Adipocyte (in vitro differentiated cells): ENCODE measurements at regions not wholly inside any gene's neighbourhood (a gene's known extent, or its start where the extent isn't known, plus 50 kb on each side); places are given as distances from the start of the nearest gene placed in this dataset.
A peak's percentile ranks its signal among the peaks of the same experiment; 100 is the strongest.

Experiments used
- DNase-seq: peaks from one replicate; pipeline ENCODE4 v3.0.0-alpha.2; 2015; ENCODE audit warnings: low read depth
- H3K27me3 ChIP-seq: replicated peaks from 2 replicates; pipeline ENCODE4 v1.7.0; 2013; ENCODE audit warnings: mild to moderate bottlenecking, low read length, moderate library complexity; ENCODE audit not compliant: control insufficient read depth, insufficient read depth
- H3K36me3 ChIP-seq: 2 replicates; pipeline ENCODE4 v1.7.0; 2013; ENCODE audit warnings: low read length, mild to moderate bottlenecking, moderate library complexity; ENCODE audit not compliant: control insufficient read depth, insufficient read depth, severe bottlenecking
- H3K4me1 ChIP-seq: 2 replicates; pipeline ENCODE4 v1.7.0; 2013; ENCODE audit warnings: mild to moderate bottlenecking, low read length, moderate library complexity; ENCODE audit not compliant: control insufficient read depth, insufficient read depth
- H3K4me3 ChIP-seq: 2 replicates; pipeline ENCODE4 v1.7.0; 2013; ENCODE audit warnings: mild to moderate bottlenecking, low read length, moderate library complexity
- H3K9ac ChIP-seq: 2 replicates; pipeline ENCODE4 v1.7.0; 2013; ENCODE audit warnings: mild to moderate bottlenecking, low read length, moderate library complexity
- H3K9me3 ChIP-seq: 2 replicates; pipeline ENCODE4 v1.7.0; 2013; ENCODE audit warnings: mild to moderate bottlenecking, low read length, moderate library complexity; ENCODE audit not compliant: control insufficient read depth

DNA sequence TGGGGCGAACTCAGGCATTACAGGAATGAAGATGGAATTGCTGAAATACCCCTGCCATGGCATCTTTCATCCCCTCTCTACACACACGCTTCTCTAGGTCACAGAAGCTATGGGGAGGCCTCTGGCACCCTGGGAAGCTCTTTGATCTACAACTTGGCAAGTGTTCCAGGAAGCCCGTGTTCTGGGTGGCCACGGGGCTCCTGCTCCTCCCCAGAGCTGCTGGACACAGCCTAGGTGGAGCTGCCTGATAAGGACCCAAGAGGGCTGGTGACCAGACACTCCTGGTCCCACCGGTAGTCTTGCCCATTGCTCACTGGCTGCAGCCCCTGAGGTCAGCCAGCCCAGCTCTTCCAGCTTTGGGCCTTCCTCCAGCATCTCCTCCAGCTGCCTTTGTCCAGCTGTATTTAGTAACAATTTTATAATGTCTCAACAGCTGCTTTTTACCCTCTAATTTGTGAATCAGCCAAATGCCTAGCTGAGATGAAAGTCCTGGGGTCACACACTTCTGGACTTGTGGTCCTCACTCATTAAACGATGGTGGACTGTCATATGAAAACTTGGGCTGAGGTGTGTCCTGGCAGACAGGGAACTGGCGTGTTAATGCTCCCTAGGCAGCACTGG lies 72.8 kb upstream of the SPATA13 start:
- Histone ChIP-seq H3K4me3 (no peak overlapping the region), H3K27me3 (peaks cover 31% of the 10 kb centered on the region), H3K36me3 (no peaks in the 10 kb centered on the region), H3K4me1 (peaks cover 9% of the 10 kb centered on the region), H3K9ac (no peak overlapping the region), H3K9me3 (no peaks in the 10 kb centered on the region)
- no peak for DNase-seq

DNA sequence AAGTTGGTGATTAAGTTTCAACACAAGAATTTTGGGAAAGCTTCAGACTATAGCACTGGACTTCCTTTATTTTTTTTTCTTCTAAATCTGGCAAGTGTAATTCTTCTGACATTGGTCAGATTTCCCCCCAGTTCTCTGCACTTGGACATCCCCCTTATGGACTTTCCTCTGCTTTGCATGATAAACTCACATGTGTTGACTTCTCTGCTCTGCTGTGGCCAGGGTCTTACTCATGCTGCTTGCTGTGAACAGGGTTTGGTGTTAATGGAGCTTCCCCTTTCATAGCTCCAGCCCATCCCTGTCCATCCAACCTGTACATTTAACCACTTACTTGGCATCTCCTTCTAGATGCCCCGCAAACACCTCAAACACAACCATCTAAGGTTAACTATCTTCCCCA lies 70.5 kb upstream of the SPATA13 start:
- DNase-seq = no peak
- Histone ChIP-seq H3K36me3 (no peaks in the 10 kb centered on the region), H3K9me3 (no peaks in the 10 kb centered on the region), H3K9ac (no peak overlapping the region), H3K4me3 (no peak overlapping the region), H3K4me1 (peaks cover 10% of the 10 kb centered on the region), H3K27me3 (peaks cover 22% of the 10 kb centered on the region)

DNA sequence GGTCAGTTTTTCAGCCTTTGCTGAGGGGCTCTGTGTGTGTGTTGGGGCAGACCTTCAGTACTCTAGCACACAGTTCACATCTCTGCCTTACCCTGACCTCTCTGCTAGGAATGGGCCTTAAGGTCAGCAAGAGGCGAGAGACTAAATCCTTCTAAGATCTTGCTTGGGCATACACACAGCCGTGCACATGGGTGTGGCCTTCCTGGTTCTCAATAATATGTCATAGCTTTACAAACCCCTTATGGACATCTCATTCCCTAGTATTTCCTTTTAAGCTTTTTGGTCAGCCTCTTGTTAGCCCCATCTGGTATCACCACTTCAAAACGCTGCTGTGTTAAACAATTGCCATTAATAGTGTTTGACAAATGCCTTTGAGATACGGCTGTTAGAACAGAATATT lies 69.4 kb upstream of the SPATA13 start:
- peaks cover 13% of the 10 kb centered on the region for H3K27me3 ChIP-seq
- no peaks in the 10 kb centered on the region for H3K36me3 ChIP-seq
- peaks cover 10% of the 10 kb centered on the region for H3K4me1 ChIP-seq
- no peaks in the 10 kb centered on the region for H3K9me3 ChIP-seq
- DNase-seq = no peak
- no peak overlapping the region for H3K4me3 ChIP-seq
- no peak overlapping the region for H3K9ac ChIP-seq

DNA sequence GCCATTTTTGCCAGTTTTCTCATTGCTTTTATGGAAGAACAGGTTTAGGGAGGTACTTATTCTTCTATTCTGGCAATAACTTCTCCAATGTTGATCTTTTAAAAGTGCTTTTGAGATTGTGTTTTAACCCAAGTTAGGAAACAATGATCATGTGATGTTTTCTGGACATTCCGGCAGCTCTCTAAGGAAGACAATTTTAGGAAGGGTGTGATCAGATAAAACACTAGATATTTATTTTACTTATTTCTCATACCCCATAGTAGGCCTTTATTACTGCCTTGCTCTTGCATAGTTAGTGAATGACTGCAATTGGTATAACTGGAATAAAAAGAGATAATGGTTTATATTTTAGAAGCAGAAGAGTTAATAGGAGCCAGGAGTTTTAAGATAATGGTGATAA lies 68.4 kb upstream of the SPATA13 start:
- Histone ChIP-seq H3K36me3 (no peaks in the 10 kb centered on the region), H3K9ac (no peak overlapping the region), H3K4me3 (no peak overlapping the region), H3K27me3 (peaks cover 5% of the 10 kb centered on the region), H3K9me3 (no peaks in the 10 kb centered on the region), H3K4me1 (peaks cover 10% of the 10 kb centered on the region)
- DNase-seq = no peak

DNA sequence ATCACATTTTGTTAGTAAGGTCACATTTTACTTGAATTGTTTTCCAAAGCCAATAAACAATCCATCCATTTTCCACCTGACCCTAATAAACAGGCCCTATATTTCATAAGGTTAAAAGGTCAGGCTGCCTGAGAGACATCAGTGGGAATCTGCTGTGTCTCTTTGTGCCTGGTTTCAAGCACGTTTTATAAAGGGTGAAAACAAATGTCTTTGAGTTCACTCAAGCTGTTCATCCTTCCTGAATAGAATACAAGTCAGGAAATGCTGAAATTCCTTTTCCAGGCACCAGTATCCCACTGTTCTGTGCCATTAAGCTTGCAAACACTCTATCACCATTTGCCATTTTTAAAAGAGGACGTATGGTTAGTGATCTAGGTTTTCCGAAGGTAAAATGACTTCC lies 67.5 kb upstream of the SPATA13 start:
- Histone ChIP-seq H3K4me3 (no peak overlapping the region), H3K36me3 (no peaks in the 10 kb centered on the region), H3K9ac (no peak overlapping the region), H3K4me1 (peaks cover 10% of the 10 kb centered on the region), H3K27me3 (no peaks in the 10 kb centered on the region), H3K9me3 (no peaks in the 10 kb centered on the region)
- no peak for DNase-seq

GRCh38 chr13:24096659-24097058 lies 63.9 kb upstream of the SPATA13 start:
- Histone ChIP-seq H3K27me3 (no peaks in the 10 kb centered on the region), H3K9ac (no peak overlapping the region), H3K4me1 (peaks cover 10% of the 10 kb centered on the region), H3K4me3 (no peak overlapping the region), H3K9me3 (no peaks in the 10 kb centered on the region), H3K36me3 (no peaks in the 10 kb centered on the region)
- no peak for DNase-seq

DNA sequence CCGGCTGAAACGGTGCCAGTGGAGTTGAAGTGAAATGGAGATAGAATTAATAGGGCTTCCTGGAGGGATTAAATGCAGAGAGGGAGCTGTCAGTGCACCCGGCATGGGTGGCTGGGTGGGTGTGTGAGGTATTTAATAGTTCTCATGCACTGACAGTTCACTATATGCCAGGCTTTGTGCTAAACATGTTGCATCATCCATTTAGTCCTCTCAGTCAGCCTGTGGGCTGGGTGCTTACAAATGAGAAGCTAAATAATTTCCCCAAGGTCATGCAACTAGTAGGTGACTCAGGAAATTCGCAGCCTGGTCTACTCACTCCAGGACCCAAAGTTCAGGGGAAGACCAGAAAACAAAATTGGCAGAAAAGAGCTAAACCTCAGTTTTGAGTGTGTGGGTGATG lies 63.5 kb upstream of the SPATA13 start:
- Histone ChIP-seq H3K36me3 (no peaks in the 10 kb centered on the region), H3K9me3 (no peaks in the 10 kb centered on the region), H3K27me3 (no peaks in the 10 kb centered on the region), H3K4me1 (peaks cover 7% of the 10 kb centered on the region), H3K9ac (no peak overlapping the region), H3K4me3 (no peak overlapping the region)
- peak; percentile 5 for DNase-seq

DNA sequence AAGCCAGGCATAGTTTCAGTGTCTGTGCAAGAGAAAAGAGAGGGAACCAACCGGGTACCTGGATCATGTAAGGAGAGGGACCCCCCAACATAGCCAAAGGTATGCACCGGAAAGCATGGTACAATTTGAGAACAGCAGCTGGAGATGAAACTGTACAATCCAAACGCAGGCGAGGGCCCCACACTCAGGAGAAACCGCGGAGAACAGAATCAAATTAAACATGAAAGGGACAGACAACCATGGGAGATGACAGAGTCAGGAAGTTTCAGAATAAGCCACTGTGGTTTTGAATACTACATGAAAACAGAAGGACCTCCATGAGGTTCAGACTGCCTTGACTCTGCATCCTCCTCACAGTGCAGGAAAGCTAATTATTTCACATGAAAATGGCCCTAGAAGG lies 62.9 kb upstream of the SPATA13 start:
- DNase-seq = no peak
- Histone ChIP-seq H3K4me3 (no peak overlapping the region), H3K9ac (no peak overlapping the region), H3K36me3 (no peaks in the 10 kb centered on the region), H3K4me1 (peaks cover 1% of the 10 kb centered on the region), H3K27me3 (no peaks in the 10 kb centered on the region), H3K9me3 (no peaks in the 10 kb centered on the region)

- no peak overlapping the region for H3K9ac ChIP-seq
- no peak for DNase-seq
- no peaks in the 10 kb centered on the region for H3K9me3 ChIP-seq
Observed at GRCh38 chr13:24099490-24099889, 61.0 kb upstream of the SPATA13 start.

DNA sequence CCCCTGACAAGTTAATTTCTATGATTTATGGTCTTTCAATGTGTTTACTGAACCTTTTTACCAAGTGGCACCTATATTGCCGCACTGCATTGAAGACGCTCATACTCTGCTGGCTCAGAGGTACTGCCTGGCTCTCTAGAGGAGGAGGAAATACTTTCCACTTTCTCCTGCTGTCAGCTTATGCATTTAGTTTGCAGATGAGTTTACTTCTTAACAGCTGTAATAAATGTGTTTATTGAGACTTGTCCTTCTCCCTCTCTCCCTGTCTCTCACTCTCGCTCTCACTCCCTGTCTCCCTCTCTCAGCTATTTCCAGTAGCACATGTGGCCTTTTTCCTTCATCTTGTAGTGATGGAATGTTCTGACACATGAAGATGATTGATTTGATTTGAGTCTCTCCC lies 60.3 kb upstream of the SPATA13 start:
- Histone ChIP-seq H3K36me3 (no peaks in the 10 kb centered on the region), H3K9me3 (no peaks in the 10 kb centered on the region), H3K9ac (no peak overlapping the region), H3K4me3 (no peak overlapping the region), H3K4me1 (no peaks in the 10 kb centered on the region), H3K27me3 (no peaks in the 10 kb centered on the region)
- DNase-seq = no peak

More at GRCh38 chr13:24099490-24099889, 61.0 kb upstream of the SPATA13 start:
- Histone ChIP-seq H3K4me3 (no peak overlapping the region), H3K36me3 (no peaks in the 10 kb centered on the region), H3K27me3 (no peaks in the 10 kb centered on the region), H3K4me1 (no peaks in the 10 kb centered on the region)

GRCh38 chr13:24103782-24104372 lies 56.6 kb upstream of the SPATA13 start:
- H3K4me1 ChIP-seq = no peaks in the 10 kb centered on the region
- H3K36me3 ChIP-seq = no peaks in the 10 kb centered on the region
- DNase-seq = no peak
- H3K9ac ChIP-seq = no peak overlapping the region
- no peaks in the 10 kb centered on the region for H3K9me3 ChIP-seq
- H3K4me3 ChIP-seq = no peak overlapping the region
- no peaks in the 10 kb centered on the region for H3K27me3 ChIP-seq

GRCh38 chr13:24104723-24105122 lies 55.8 kb upstream of the SPATA13 start:
- no peaks in the 10 kb centered on the region for H3K9me3 ChIP-seq
- no peaks in the 10 kb centered on the region for H3K27me3 ChIP-seq
- no peak overlapping the region for H3K4me3 ChIP-seq
- no peak for DNase-seq
- no peak overlapping the region for H3K9ac ChIP-seq
- H3K36me3 ChIP-seq = no peaks in the 10 kb centered on the region
- H3K4me1 ChIP-seq = no peaks in the 10 kb centered on the region
